ENCODE measurements at regions not wholly inside any gene's neighbourhood (a gene's known extent, or its start where the extent isn't known, plus 50 kb on each side); places are given as distances from the start of the nearest gene placed in this dataset.

DNA sequence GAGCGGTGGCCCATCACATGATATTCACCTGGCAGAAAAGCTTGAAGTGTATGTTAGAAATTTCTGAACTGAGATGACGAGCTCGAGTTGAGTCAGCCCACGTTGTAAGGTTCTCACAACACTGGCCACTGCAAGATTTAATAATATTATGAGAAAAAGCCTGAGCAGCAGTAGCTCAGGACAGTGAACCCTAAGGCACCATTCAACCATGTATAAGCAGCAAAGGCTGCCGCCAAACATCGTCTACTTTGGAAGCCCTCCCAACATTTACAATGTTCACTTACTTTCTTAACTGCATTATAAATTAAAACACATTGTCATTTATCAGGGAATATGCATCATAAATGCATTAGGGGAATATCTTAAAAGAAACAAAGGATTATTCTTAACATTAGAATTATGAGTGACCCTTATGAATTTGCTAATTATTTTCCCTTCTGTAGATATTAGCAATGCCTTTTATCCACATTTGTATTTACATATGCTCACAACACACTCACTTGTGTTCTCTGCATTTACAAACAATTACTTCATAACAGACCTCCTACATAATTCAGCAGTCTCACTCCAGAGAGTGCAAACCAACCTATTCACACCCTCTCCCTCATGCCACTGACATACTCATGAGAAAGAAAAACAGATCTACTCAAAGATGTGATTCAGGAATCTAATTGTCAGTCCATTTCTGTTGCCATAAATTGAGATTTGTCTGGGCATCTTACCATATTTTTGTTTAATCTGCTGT lies 57.7 kb upstream of the CARD18 start:
- TF ChIP-seq, protein P1, sequence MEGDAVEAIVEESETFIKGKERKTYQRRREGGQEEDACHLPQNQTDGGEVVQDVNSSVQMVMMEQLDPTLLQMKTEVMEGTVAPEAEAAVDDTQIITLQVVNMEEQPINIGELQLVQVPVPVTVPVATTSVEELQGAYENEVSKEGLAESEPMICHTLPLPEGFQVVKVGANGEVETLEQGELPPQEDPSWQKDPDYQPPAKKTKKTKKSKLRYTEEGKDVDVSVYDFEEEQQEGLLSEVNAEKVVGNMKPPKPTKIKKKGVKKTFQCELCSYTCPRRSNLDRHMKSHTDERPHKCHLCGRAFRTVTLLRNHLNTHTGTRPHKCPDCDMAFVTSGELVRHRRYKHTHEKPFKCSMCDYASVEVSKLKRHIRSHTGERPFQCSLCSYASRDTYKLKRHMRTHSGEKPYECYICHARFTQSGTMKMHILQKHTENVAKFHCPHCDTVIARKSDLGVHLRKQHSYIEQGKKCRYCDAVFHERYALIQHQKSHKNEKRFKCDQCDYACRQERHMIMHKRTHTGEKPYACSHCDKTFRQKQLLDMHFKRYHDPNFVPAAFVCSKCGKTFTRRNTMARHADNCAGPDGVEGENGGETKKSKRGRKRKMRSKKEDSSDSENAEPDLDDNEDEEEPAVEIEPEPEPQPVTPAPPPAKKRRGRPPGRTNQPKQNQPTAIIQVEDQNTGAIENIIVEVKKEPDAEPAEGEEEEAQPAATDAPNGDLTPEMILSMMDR (IDR thresholded peaks at IDR 0.05; ENCODE audit: insufficient read depth, low read length, poor library complexity, severe bottlenecking) = no peak
- Histone ChIP-seq H3K36me3 (ENCODE audit: control insufficient read depth, insufficient read depth, low read length) (no peaks in the 10 kb centered on the region), H3K27me3 (ENCODE audit: control insufficient read depth, insufficient read depth, low read length) (no peaks in the 10 kb centered on the region), H3K4me3 (ENCODE audit: low read depth, low read length) (no peak overlapping the region)
- DNase-seq (ENCODE audit: low read depth) = no peak

DNA sequence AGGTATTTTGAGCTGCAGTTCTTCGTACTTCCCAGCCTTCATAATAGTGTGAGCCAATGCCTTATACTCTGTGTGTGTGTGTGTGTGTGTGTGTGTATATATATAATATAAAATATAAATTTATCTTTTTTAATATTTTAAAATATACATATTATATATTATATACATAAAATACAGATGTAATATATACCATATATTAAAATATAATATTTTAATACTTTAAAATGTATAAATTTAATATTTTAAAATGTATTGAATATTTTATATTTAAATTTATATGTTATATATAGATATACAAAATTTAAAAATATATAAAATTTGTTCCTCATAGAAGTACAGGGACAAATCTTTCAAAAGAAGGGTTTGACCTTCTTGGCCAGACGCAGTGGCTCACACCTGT lies 53.7 kb upstream of the CARD18 start:
- no peaks in the 10 kb centered on the region for H3K27me3 ChIP-seq (ENCODE audit: control insufficient read depth, insufficient read depth, low read length)
- no peaks in the 10 kb centered on the region for H3K36me3 ChIP-seq (ENCODE audit: control insufficient read depth, insufficient read depth, low read length)
- DNase-seq (ENCODE audit: low read depth) = no peak
- TF ChIP-seq, protein P1 (IDR thresholded peaks at IDR 0.05; ENCODE audit: insufficient read depth, low read length, poor library complexity, severe bottlenecking) = no peak
- H3K4me3 ChIP-seq (ENCODE audit: low read depth, low read length) = no peak overlapping the region

DNA sequence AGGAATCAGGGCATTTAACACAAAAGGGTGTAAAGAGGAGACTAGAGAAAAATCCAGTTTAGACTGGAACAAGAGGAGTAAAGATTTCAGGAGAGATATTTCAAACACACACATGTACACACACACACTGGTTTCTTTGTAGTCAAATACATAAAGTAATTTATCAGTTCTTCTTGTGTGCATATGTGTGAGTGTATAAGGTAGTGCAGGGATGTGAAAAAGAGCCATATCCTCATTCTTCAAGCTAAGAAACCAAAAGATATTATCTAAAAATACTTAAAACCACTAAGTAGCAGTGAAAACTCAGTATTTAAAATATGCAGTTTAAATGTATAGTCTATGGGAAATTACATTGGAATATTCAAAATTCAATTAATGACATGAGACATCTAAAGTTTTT lies 52.5 kb upstream of the CARD18 start:
- no peaks in the 10 kb centered on the region for H3K27me3 ChIP-seq (ENCODE audit: control insufficient read depth, insufficient read depth, low read length)
- H3K36me3 ChIP-seq (ENCODE audit: control insufficient read depth, insufficient read depth, low read length) = no peaks in the 10 kb centered on the region
- no peak for DNase-seq (ENCODE audit: low read depth)
- H3K4me3 ChIP-seq (ENCODE audit: low read depth, low read length) = no peak overlapping the region
- TF ChIP-seq, protein P1 (IDR thresholded peaks at IDR 0.05; ENCODE audit: insufficient read depth, low read length, poor library complexity, severe bottlenecking) = no peak

DNA sequence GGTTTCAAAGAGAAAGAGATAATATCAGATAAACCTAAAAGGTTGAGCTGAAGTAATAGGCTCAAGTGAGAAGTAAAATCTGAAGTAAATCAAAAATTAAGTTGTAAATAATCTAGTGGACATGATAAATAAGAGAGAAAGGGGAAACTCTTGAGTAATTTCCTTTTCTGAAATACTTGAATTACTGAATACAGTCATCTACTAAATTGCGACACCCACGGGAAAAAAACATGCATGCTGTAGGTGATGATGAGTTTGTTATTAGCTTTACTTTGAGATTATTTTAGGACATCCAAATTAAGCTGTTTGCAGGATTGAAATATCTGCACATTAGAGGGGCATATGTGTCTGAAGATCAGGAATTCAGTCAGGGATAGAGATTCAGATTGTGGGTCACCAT lies 50.0 kb upstream of the CARD18 start:
- DNase-seq (ENCODE audit: low read depth) = no peak
- no peak overlapping the region for H3K4me3 ChIP-seq (ENCODE audit: low read depth, low read length)
- TF ChIP-seq, protein P1 (IDR thresholded peaks at IDR 0.05; ENCODE audit: insufficient read depth, low read length, poor library complexity, severe bottlenecking) = no peak

More for the DNA sequence above, 50.0 kb upstream of the CARD18 start:
- Histone ChIP-seq H3K27me3 (ENCODE audit: control insufficient read depth, insufficient read depth, low read length) (no peaks in the 10 kb centered on the region), H3K36me3 (ENCODE audit: control insufficient read depth, insufficient read depth, low read length) (no peaks in the 10 kb centered on the region)

Measured in kidney epithelial cell (primary cell).